ENCODE measurements at regions not wholly inside any gene's neighbourhood (a gene's known extent, or its start where the extent isn't known, plus 50 kb on each side); places are given as distances from the start of the nearest gene placed in this dataset.
"Not testable (repeated sequence)": the region's sequence is repeated elsewhere in the genome, so short reads cannot be mapped to it uniquely, and the experiment has no call there.

DNA sequence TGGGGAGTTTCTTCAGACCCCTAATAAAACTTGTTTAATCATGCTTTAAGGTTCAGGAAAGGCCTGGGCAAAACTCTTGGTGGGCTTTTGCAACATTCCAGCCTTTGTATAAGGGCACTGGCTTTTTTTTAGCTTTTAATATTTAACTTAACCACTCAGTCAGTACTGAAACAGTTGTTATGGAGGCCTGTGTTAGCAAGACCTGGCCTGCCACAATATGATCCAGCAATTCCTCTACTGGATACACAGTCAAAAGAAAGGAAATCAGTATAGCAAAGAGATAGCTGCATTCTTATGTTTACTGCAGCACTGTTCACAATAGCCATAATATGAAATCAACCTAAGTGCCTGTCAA lies 75.1 kb upstream of the COG2 start:
- TF ChIP-seq HMGA1 (CRISPR knock-in tag; conservative IDR thresholded peaks at IDR 0.05) (no peak), HNRNPL (IDR thresholded peaks at IDR 0.05; ENCODE audit: low read depth, low read length) (no peak), FOSL2 (CRISPR knock-in tag; IDR thresholded peaks at IDR 0.05) (no peak), ZNF569 (CRISPR knock-in tag; IDR thresholded peaks at IDR 0.05; ENCODE audit: borderline replicate concordance) (no peak), U2AF2 (IDR thresholded peaks at IDR 0.05; ENCODE audit: low read depth, low read length) (no peak), SRSF4 (IDR thresholded peaks at IDR 0.05; ENCODE audit: low read depth, low read length, poor library complexity, severe bottlenecking) (no peak), SALL1 (CRISPR knock-in tag; IDR thresholded peaks at IDR 0.05) (no peak), WIZ (CRISPR knock-in tag; IDR thresholded peaks at IDR 0.05) (no peak), SP4 (CRISPR knock-in tag; IDR thresholded peaks at IDR 0.05) (no peak), NFIC (IDR thresholded peaks at IDR 0.05; ENCODE audit: low read length) (no peak), ONECUT2 (CRISPR knock-in tag; IDR thresholded peaks at IDR 0.05) (no peak), RFX5 (IDR thresholded peaks at IDR 0.05; ENCODE audit: low read depth, low read length) (no peak), KLF15 (CRISPR knock-in tag; IDR thresholded peaks at IDR 0.05; ENCODE audit: borderline replicate concordance) (no peak), HHEX (CRISPR knock-in tag; IDR thresholded peaks at IDR 0.05) (no peak)
- TF ChIP-seq, protein P1, sequence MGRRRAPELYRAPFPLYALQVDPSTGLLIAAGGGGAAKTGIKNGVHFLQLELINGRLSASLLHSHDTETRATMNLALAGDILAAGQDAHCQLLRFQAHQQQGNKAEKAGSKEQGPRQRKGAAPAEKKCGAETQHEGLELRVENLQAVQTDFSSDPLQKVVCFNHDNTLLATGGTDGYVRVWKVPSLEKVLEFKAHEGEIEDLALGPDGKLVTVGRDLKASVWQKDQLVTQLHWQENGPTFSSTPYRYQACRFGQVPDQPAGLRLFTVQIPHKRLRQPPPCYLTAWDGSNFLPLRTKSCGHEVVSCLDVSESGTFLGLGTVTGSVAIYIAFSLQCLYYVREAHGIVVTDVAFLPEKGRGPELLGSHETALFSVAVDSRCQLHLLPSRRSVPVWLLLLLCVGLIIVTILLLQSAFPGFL (CRISPR knock-in tag; IDR thresholded peaks at IDR 0.05): no peak
- TF ChIP-seq, protein P2, sequence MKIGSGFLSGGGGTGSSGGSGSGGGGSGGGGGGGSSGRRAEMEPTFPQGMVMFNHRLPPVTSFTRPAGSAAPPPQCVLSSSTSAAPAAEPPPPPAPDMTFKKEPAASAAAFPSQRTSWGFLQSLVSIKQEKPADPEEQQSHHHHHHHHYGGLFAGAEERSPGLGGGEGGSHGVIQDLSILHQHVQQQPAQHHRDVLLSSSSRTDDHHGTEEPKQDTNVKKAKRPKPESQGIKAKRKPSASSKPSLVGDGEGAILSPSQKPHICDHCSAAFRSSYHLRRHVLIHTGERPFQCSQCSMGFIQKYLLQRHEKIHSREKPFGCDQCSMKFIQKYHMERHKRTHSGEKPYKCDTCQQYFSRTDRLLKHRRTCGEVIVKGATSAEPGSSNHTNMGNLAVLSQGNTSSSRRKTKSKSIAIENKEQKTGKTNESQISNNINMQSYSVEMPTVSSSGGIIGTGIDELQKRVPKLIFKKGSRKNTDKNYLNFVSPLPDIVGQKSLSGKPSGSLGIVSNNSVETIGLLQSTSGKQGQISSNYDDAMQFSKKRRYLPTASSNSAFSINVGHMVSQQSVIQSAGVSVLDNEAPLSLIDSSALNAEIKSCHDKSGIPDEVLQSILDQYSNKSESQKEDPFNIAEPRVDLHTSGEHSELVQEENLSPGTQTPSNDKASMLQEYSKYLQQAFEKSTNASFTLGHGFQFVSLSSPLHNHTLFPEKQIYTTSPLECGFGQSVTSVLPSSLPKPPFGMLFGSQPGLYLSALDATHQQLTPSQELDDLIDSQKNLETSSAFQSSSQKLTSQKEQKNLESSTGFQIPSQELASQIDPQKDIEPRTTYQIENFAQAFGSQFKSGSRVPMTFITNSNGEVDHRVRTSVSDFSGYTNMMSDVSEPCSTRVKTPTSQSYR (CRISPR knock-in tag; IDR thresholded peaks at IDR 0.05; ENCODE audit: borderline replicate concordance): no peak
- no peaks in the 10 kb centered on the region for H3K27me3 ChIP-seq (ENCODE audit: control insufficient read depth in 1 of 2, insufficient read depth in 2 of 2, low read length in 2 of 2)
- no peak overlapping the region for H3K4me3 ChIP-seq (replicated peaks in 1 of 3; ENCODE audit: insufficient read depth in 1 of 3, low read depth in 2 of 3, low read length in 3 of 3)
- DNase-seq (ENCODE audit: low spot score) (no peak), ATAC-seq (no peak), FAIRE-seq (no peak)
- H3K27ac ChIP-seq (ENCODE audit: extremely low read length, insufficient read depth, low read length): no peak overlapping the region
- H3K9ac ChIP-seq (ENCODE audit: insufficient read depth, low read depth, low read length): no peak overlapping the region
- H3K4me1 ChIP-seq (ENCODE audit: insufficient read depth, low read length): peaks cover 16% of the 10 kb centered on the region
- H3K4me2 ChIP-seq (ENCODE audit: low read depth, low read length): no peak overlapping the region
- POLR2A ChIA-PET: no interaction called here
- CTCF ChIA-PET (ENCODE audit: low intra/inter-chr PET ratio, low total read pairs): no interaction called here
- H4K20me1 ChIP-seq (ENCODE audit: insufficient read depth, low read length): no peaks in the 10 kb centered on the region
- intact Hi-C loops (cut with micrococcal nuclease; ENCODE audit: unreplicated experiment) (no loop called here), in situ Hi-C loops (cut with HindIII; ENCODE audit: extremely low pct_ligation_motif_present, low pct_unique_long_range_greater_than_20kb) (no loop called here)
- no peaks in the 10 kb centered on the region for H3K36me3 ChIP-seq (replicated peaks in 1 of 2; ENCODE audit: control insufficient read depth in 1 of 2, insufficient read depth in 2 of 2, low read length in 2 of 2)
- no TSS peak for BruUV-seq (replicated peaks)
- H3K79me2 ChIP-seq (ENCODE audit: insufficient read depth, low read length): no peaks in the 10 kb centered on the region
- no peaks in the 10 kb centered on the region for H3K9me3 ChIP-seq (ENCODE audit: low read length)
- H2AFZ ChIP-seq (ENCODE audit: low read length): no peak overlapping the region

DNA sequence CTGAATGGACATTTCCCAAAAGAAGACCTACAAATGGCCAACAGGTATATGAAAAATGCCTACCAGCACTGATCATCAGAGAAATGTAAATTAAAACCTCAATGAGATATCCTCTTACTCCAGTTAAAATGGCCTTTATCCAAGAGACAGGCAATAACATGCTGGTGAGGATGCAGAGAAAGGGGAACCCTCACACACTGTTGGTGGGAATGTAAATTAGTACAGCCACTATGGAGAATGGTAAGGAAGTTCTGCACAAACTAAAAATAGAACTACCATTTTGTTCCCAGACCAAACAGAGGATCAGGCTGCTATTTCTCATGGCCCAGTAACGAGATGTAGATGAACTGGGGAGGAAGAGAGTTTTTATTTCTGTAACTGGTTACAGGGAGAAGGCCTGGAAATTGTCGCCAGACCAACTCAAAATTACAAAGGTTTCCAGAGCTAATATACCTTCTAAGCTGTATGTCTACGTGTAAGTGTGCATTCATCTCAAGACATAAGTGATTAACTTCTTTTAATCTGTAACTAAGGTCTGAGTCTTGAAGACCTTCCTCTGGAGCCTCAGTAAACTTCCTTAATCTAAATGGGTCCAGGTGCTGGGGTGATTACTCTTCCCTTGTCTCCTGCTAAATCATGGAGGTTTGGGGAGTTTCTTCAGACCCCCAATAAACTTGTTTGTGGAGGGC lies 75.6 kb upstream of the COG2 start:
- H3K79me2 ChIP-seq (ENCODE audit: insufficient read depth, low read length); H3K36me3 ChIP-seq (replicated peaks in 1 of 2; ENCODE audit: control insufficient read depth in 1 of 2, insufficient read depth in 2 of 2, low read length in 2 of 2); ATAC-seq; H3K4me3 ChIP-seq (replicated peaks in 1 of 3; ENCODE audit: insufficient read depth in 1 of 3, low read depth in 2 of 3, low read length in 3 of 3); BruUV-seq (replicated peaks); FAIRE-seq; CTCF ChIA-PET (ENCODE audit: low intra/inter-chr PET ratio, low total read pairs); DNase-seq (ENCODE audit: low spot score); in situ Hi-C loops (cut with HindIII; ENCODE audit: extremely low pct_ligation_motif_present, low pct_unique_long_range_greater_than_20kb); H3K27me3 ChIP-seq (ENCODE audit: control insufficient read depth in 1 of 2, insufficient read depth in 2 of 2, low read length in 2 of 2); H3K9me3 ChIP-seq (ENCODE audit: low read length); H3K9ac ChIP-seq (ENCODE audit: insufficient read depth, low read depth, low read length); H4K20me1 ChIP-seq (ENCODE audit: insufficient read depth, low read length); H2AFZ ChIP-seq (ENCODE audit: low read length); POLR2A ChIA-PET; H3K4me2 ChIP-seq (ENCODE audit: low read depth, low read length); H3K27ac ChIP-seq (ENCODE audit: extremely low read length, insufficient read depth, low read length); intact Hi-C loops (cut with micrococcal nuclease; ENCODE audit: unreplicated experiment): not testable (repeated sequence)
- 31% methylated on average over 3 of the region's 3 CpGs for WGBS (ENCODE audit: low lambda C conversion rate)
- H3K4me1 ChIP-seq (ENCODE audit: insufficient read depth, low read length): peaks cover 11% of the 10 kb centered on the region

All from HepG2 (cell line).